ENCODE measurements at regions not wholly inside any gene's neighbourhood (a gene's known extent, or its start where the extent isn't known, plus 50 kb on each side); places are given as distances from the start of the nearest gene placed in this dataset.

- no peak for DNase-seq
- ATAC-seq (ENCODE audit: insufficient read depth, low FRiP score) = no peak
- no peak for TF ChIP-seq CTCF (IDR thresholded peaks at IDR 0.05; ENCODE audit: control extremely low read depth, extremely low read depth)
These were observed 451.3 kb downstream of the PLA2G4A start for GRCh38 chr1:187280031-187280430.

GRCh38 chr1:187281085-187281484 is 452.3 kb downstream of the PLA2G4A start:
- Histone ChIP-seq H3K9ac (ENCODE audit: insufficient read depth in 1 of 2, low read length in 2 of 2) (no peak overlapping the region), H3K4me3 (no peak overlapping the region), H3K27ac (ENCODE audit: low read depth in 1 of 2, low read length in 1 of 2) (no peak overlapping the region), H3K27me3 (ENCODE audit: control insufficient read depth in 3 of 3, insufficient read depth in 3 of 3, low read length in 2 of 3) (no peaks in the 10 kb centered on the region), H3K4me1 (ENCODE audit: control insufficient read depth in 5 of 5, insufficient read depth in 5 of 5, low read length in 5 of 5) (no peaks in the 10 kb centered on the region), H3K9me3 (ENCODE audit: control insufficient read depth in 4 of 4, insufficient read depth in 3 of 4, low read length in 3 of 4) (no peaks in the 10 kb centered on the region), H3K36me3 (ENCODE audit: control insufficient read depth in 4 of 4, insufficient read depth in 4 of 4, low read length in 4 of 4) (no peaks in the 10 kb centered on the region)
- ATAC-seq (ENCODE audit: insufficient read depth, low FRiP score) (no peak), DNase-seq (no peak)
- no peak for TF ChIP-seq CTCF (IDR thresholded peaks at IDR 0.05; ENCODE audit: control extremely low read depth, extremely low read depth)
- WGBS, 2 donors = 59 to 68% methylated on average over 2 of the region's 2 CpGs

More at GRCh38 chr1:187280031-187280430, 451.3 kb downstream of the PLA2G4A start:
- Histone ChIP-seq H3K27me3 (ENCODE audit: control insufficient read depth in 3 of 3, insufficient read depth in 3 of 3, low read length in 2 of 3) (no peaks in the 10 kb centered on the region), H3K9me3 (ENCODE audit: control insufficient read depth in 4 of 4, insufficient read depth in 3 of 4, low read length in 3 of 4) (no peaks in the 10 kb centered on the region), H3K36me3 (ENCODE audit: control insufficient read depth in 4 of 4, insufficient read depth in 4 of 4, low read length in 4 of 4) (no peaks in the 10 kb centered on the region), H3K27ac (ENCODE audit: low read depth in 1 of 2, low read length in 1 of 2) (no peak overlapping the region), H3K9ac (ENCODE audit: insufficient read depth in 1 of 2, low read length in 2 of 2) (no peak overlapping the region), H3K4me1 (ENCODE audit: control insufficient read depth in 5 of 5, insufficient read depth in 5 of 5, low read length in 5 of 5) (no peaks in the 10 kb centered on the region), H3K4me3 (no peak overlapping the region)

- H3K27me3 ChIP-seq (ENCODE audit: control insufficient read depth in 3 of 3, insufficient read depth in 3 of 3, low read length in 2 of 3) = no peaks in the 10 kb centered on the region
- no peak overlapping the region for H3K27ac ChIP-seq (ENCODE audit: low read depth in 1 of 2, low read length in 1 of 2)
- DNase-seq = no peak
- no peaks in the 10 kb centered on the region for H3K4me1 ChIP-seq (ENCODE audit: control insufficient read depth in 5 of 5, insufficient read depth in 5 of 5, low read length in 5 of 5)
- no peak overlapping the region for H3K4me3 ChIP-seq
- no peak for TF ChIP-seq CTCF (IDR thresholded peaks at IDR 0.05; ENCODE audit: control extremely low read depth, extremely low read depth)
- no peak overlapping the region for H3K9ac ChIP-seq (ENCODE audit: insufficient read depth in 1 of 2, low read length in 2 of 2)
- H3K9me3 ChIP-seq (ENCODE audit: control insufficient read depth in 4 of 4, insufficient read depth in 3 of 4, low read length in 3 of 4) = no peaks in the 10 kb centered on the region
- ATAC-seq (ENCODE audit: insufficient read depth, low FRiP score) = no peak
- no peaks in the 10 kb centered on the region for H3K36me3 ChIP-seq (ENCODE audit: control insufficient read depth in 4 of 4, insufficient read depth in 4 of 4, low read length in 4 of 4)
- WGBS, 2 donors = 90% methylated on average over 1 of the region's 1 CpG
These were observed 455.2 kb downstream of the PLA2G4A start for GRCh38 chr1:187283984-187284383.

GRCh38 chr1:187294421-187295201 is 465.9 kb downstream of the PLA2G4A start:
- 73 to 83% methylated on average over 3 of the region's 3 CpGs for WGBS, 2 donors
- no peak for TF ChIP-seq CTCF (IDR thresholded peaks at IDR 0.05; ENCODE audit: control extremely low read depth, extremely low read depth)
- Histone ChIP-seq H3K4me1 (ENCODE audit: control insufficient read depth in 5 of 5, insufficient read depth in 5 of 5, low read length in 5 of 5) (no peaks in the 10 kb centered on the region), H3K27me3 (ENCODE audit: control insufficient read depth in 3 of 3, insufficient read depth in 3 of 3, low read length in 2 of 3) (no peaks in the 10 kb centered on the region), H3K4me3 (no peak overlapping the region), H3K9ac (ENCODE audit: insufficient read depth in 1 of 2, low read length in 2 of 2) (no peak overlapping the region), H3K27ac (ENCODE audit: low read depth in 1 of 2, low read length in 1 of 2) (no peak overlapping the region), H3K36me3 (ENCODE audit: control insufficient read depth in 4 of 4, insufficient read depth in 4 of 4, low read length in 4 of 4) (no peaks in the 10 kb centered on the region), H3K9me3 (ENCODE audit: control insufficient read depth in 4 of 4, insufficient read depth in 3 of 4, low read length in 3 of 4) (no peaks in the 10 kb centered on the region)
- ATAC-seq (ENCODE audit: insufficient read depth, low FRiP score) = no peak
- no peak for DNase-seq
